ENCODE measurements at regions not wholly inside any gene's neighbourhood (a gene's known extent, or its start where the extent isn't known, plus 50 kb on each side); places are given as distances from the start of the nearest gene placed in this dataset.

GRCh38 chr2:18384242-18384641 lies 176.2 kb downstream of the RDH14 start:
- DNase-seq = no peak
- Histone ChIP-seq H3K4me3 (no peak overlapping the region), H3K9me3 (no peaks in the 10 kb centered on the region), H3K27me3 (replicated peaks in 1 of 7) (peaks cover 0 to 7% (median 0%) of the 10 kb centered on the region in 7 donors), H3K27ac (no peak overlapping the region), H3K4me1 (no peaks in the 10 kb centered on the region), H3K36me3 (no peaks in the 10 kb centered on the region)
- no peak for TF ChIP-seq POLR2A (IDR thresholded peaks at IDR 0.05)
- TF ChIP-seq CTCF (IDR thresholded peaks at IDR 0.05 in 8 of 11, conservative IDR thresholded peaks at IDR 0.05 in 3 of 11) = no peak
- no peak for TF ChIP-seq POLR2AphosphoS5 (IDR thresholded peaks at IDR 0.05)
- 82 to 90% (median 85%) methylated on average over 1 of the region's 1 CpG for WGBS, 5 donors
- intact Hi-C loops (cut with DNase I; ENCODE audit: low total_unique reads) = no loop called here

- no peak for DNase-seq
- intact Hi-C loops (cut with DNase I; ENCODE audit: low total_unique reads) = no loop called here
Observed at GRCh38 chr2:18381386-18381785, 179.1 kb downstream of the RDH14 start.

GRCh38 chr2:18380321-18380720 lies 180.1 kb downstream of the RDH14 start:
- H3K27ac ChIP-seq = no peak overlapping the region
- TF ChIP-seq CTCF (IDR thresholded peaks at IDR 0.05 in 8 of 11, conservative IDR thresholded peaks at IDR 0.05 in 3 of 11) (no peak), POLR2AphosphoS5 (IDR thresholded peaks at IDR 0.05) (no peak), POLR2A (IDR thresholded peaks at IDR 0.05) (no peak)
- intact Hi-C loops (cut with DNase I; ENCODE audit: low total_unique reads) = no loop called here
- no peak overlapping the region for H3K4me3 ChIP-seq
- H3K9me3 ChIP-seq = no peaks in the 10 kb centered on the region
- H3K4me1 ChIP-seq = no peaks in the 10 kb centered on the region
- WGBS, 5 donors = 55 to 67% (median 60%) methylated on average over 3 of the region's 3 CpGs
- DNase-seq = no peak
- H3K36me3 ChIP-seq = no peaks in the 10 kb centered on the region
- peaks cover 0 to 11% (median 0%) of the 10 kb centered on the region in 7 donors for H3K27me3 ChIP-seq (replicated peaks in 1 of 7)

More at GRCh38 chr2:18381386-18381785, 179.1 kb downstream of the RDH14 start:
- H3K9me3 ChIP-seq = no peaks in the 10 kb centered on the region
- H3K27ac ChIP-seq = no peak overlapping the region
- no peak overlapping the region for H3K4me3 ChIP-seq
- H3K27me3 ChIP-seq (replicated peaks in 1 of 7) = peaks cover 0 to 11% (median 0%) of the 10 kb centered on the region in 7 donors
- H3K36me3 ChIP-seq = no peaks in the 10 kb centered on the region
- TF ChIP-seq POLR2A (IDR thresholded peaks at IDR 0.05) (no peak), POLR2AphosphoS5 (IDR thresholded peaks at IDR 0.05) (no peak), CTCF (IDR thresholded peaks at IDR 0.05 in 8 of 11, conservative IDR thresholded peaks at IDR 0.05 in 3 of 11) (no peak)
- H3K4me1 ChIP-seq = no peaks in the 10 kb centered on the region

- Histone ChIP-seq H3K27ac (no peak overlapping the region), H3K4me1 (no peaks in the 10 kb centered on the region), H3K9me3 (no peaks in the 10 kb centered on the region), H3K4me3 (no peak overlapping the region), H3K36me3 (no peaks in the 10 kb centered on the region), H3K27me3 (replicated peaks in 1 of 7) (peaks cover 0 to 11% (median 0%) of the 10 kb centered on the region in 7 donors)
- DNase-seq = no peak
- intact Hi-C loops (cut with DNase I; ENCODE audit: low total_unique reads) = no loop called here
- WGBS, 5 donors = 71 to 80% (median 74%) methylated on average over 7 of the region's 7 CpGs
- TF ChIP-seq POLR2A (IDR thresholded peaks at IDR 0.05) (no peak), CTCF (IDR thresholded peaks at IDR 0.05 in 8 of 11, conservative IDR thresholded peaks at IDR 0.05 in 3 of 11) (no peak), POLR2AphosphoS5 (IDR thresholded peaks at IDR 0.05) (no peak)
Observed at GRCh38 chr2:18379870-18380269, 180.6 kb downstream of the RDH14 start.

Data from spleen (tissue), 11 donors.